Activated CD4-positive, alpha-beta T cell treated with anti-CD3 and anti-CD28 coated beads, Interleukin-2, amount 10 ng/mL, durations not matched to agents 7 days and 5 days (primary cell): ENCODE measurements at regions not wholly inside any gene's neighbourhood (a gene's known extent, or its start where the extent isn't known, plus 50 kb on each side); places are given as distances from the start of the nearest gene placed in this dataset.

ENCODE experiments used
- CTCF ChIA-PET: fragments of 350-600 bp; sonication (Branson Sonifier 250); formaldehyde crosslinking; loops from one replicate; lab custom pipeline; 2021; ENCODE audit warnings: antibody characterized with exemption; lab: Charles Lee
- POLR2A ChIA-PET: fragments of 350-600 bp; sonication (Branson Sonifier 250); formaldehyde crosslinking; loops from one replicate; lab custom pipeline; 2021; ENCODE audit warnings: antibody characterized with exemption; lab: Charles Lee
- DNase-seq: peaks from one replicate; pipeline ENCODE4 v3.0.0-alpha.2; 2020
- H3K27ac Mint-ChIP-seq: one replicate; pipeline ENCODE4 v1.8.0; 2021; ENCODE audit warnings: mild to moderate bottlenecking, moderate library complexity, mixed read lengths
- H3K27me3 Mint-ChIP-seq: one replicate; pipeline ENCODE4 v1.8.0; 2021; ENCODE audit warnings: mixed read lengths
- H3K36me3 Mint-ChIP-seq: one replicate; pipeline ENCODE4 v1.8.0; 2021; ENCODE audit warnings: low read depth, mixed read lengths
- H3K4me1 Mint-ChIP-seq: one replicate; pipeline ENCODE4 v1.8.0; 2021; ENCODE audit warnings: mixed read lengths
- H3K4me3 Mint-ChIP-seq: one replicate; pipeline ENCODE4 v1.8.0; 2021; ENCODE audit warnings: mild to moderate bottlenecking, moderate library complexity, mixed read lengths
- H3K9me3 Mint-ChIP-seq: one replicate; pipeline ENCODE4 v1.8.0; 2021; ENCODE audit warnings: mixed read lengths

GRCh38 chr20:17836303-17836861, 132.2 kb downstream of the SNX5 start:
- H3K27me3 Mint-ChIP-seq: no peaks in the 10 kb centered on the region
- H3K4me1 Mint-ChIP-seq: peaks cover 3% of the 10 kb centered on the region
- ChIA-PET CTCF (no interaction called here), POLR2A (no interaction called here)
- no peak for DNase-seq
- no peak overlapping the region for H3K4me3 Mint-ChIP-seq
- no peaks in the 10 kb centered on the region for H3K36me3 Mint-ChIP-seq
- H3K9me3 Mint-ChIP-seq: peaks cover 4% of the 10 kb centered on the region
- no peak overlapping the region for H3K27ac Mint-ChIP-seq

GRCh38 chr20:17835934-17836300, 132.7 kb downstream of the SNX5 start:
- Mint-ChIP-seq H3K4me1 (peaks cover 3% of the 10 kb centered on the region), H3K27me3 (no peaks in the 10 kb centered on the region), H3K36me3 (no peaks in the 10 kb centered on the region), H3K4me3 (no peak overlapping the region), H3K9me3 (peaks cover 4% of the 10 kb centered on the region), H3K27ac (no peak overlapping the region)
- ChIA-PET CTCF (no interaction called here), POLR2A (no interaction called here)
- no peak for DNase-seq

- Mint-ChIP-seq H3K4me3 (no peak overlapping the region), H3K27ac (no peak overlapping the region), H3K27me3 (no peaks in the 10 kb centered on the region), H3K36me3 (no peaks in the 10 kb centered on the region), H3K4me1 (peaks cover 3% of the 10 kb centered on the region), H3K9me3 (no peaks in the 10 kb centered on the region)
- ChIA-PET POLR2A (no interaction called here), CTCF (no interaction called here)
- no peak for DNase-seq
Measured at GRCh38 chr20:17835240-17835933, 133.2 kb downstream of the SNX5 start.

DNA sequence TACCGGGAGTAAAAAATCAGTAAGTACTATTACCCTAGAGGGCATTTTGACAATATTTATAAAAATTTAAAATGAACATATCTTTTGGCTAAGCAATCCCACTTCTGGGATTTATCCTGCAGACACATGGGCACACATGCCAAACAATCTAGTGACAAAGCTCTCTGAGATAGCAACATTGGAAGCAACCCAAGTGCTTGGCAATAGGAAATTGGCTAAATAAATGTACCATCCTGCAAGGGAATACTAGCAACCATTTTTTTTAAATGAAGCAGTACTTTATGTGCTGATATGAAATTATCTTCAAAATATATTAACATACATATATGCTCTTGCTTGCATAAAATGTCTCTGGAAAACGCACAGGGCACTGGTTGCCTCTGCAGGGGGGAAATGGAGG, 133.8 kb downstream of the SNX5 start:
- Mint-ChIP-seq H3K4me3 (no peak overlapping the region), H3K36me3 (no peaks in the 10 kb centered on the region), H3K9me3 (no peaks in the 10 kb centered on the region), H3K27ac (no peak overlapping the region), H3K27me3 (no peaks in the 10 kb centered on the region), H3K4me1 (peaks cover 3% of the 10 kb centered on the region)
- ChIA-PET CTCF (no interaction called here), POLR2A (no interaction called here)
- DNase-seq: no peak

DNA sequence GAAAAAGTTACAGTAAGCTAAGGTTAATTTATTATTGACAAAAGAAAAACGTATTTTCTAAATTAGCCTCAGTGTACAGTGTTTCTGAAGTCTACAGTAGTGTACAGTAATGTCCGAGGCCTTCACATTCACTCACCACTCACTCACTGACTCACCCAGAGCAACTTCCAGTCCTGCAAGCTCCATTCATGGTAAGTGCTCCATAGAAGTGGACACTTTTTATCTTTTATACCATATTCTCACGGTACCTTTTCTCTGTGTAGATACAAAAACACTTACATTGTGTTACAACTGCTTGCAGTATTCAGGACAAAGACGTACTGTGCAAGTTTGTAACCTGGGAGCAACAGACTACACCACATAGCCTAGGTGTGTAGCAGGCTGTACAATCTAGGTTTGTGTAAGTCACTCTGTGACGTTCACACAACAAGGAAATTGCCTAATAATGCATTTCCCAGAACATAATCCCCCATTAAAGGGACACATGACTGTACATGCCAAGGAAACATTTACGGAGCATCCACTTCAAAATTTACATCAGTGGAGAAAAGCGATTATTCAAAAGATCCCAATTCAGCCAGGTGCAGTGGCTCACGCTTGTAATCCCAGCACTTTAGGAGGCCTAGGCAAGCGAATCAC, 133.4 kb downstream of the BANF2 start:
- H3K27ac Mint-ChIP-seq: no peak overlapping the region
- POLR2A ChIA-PET: no interaction called here
- no peak overlapping the region for H3K4me3 Mint-ChIP-seq
- H3K36me3 Mint-ChIP-seq: no peaks in the 10 kb centered on the region
- CTCF ChIA-PET: interaction anchor here (0.6 kb wide), 1 partner anchor 315 kb away, joined by 3 read pairs; no protein-coding TSS in a partner anchor
- H3K9me3 Mint-ChIP-seq: no peaks in the 10 kb centered on the region
- no peak for DNase-seq
- H3K4me1 Mint-ChIP-seq: no peaks in the 10 kb centered on the region
- H3K27me3 Mint-ChIP-seq: no peaks in the 10 kb centered on the region

DNA sequence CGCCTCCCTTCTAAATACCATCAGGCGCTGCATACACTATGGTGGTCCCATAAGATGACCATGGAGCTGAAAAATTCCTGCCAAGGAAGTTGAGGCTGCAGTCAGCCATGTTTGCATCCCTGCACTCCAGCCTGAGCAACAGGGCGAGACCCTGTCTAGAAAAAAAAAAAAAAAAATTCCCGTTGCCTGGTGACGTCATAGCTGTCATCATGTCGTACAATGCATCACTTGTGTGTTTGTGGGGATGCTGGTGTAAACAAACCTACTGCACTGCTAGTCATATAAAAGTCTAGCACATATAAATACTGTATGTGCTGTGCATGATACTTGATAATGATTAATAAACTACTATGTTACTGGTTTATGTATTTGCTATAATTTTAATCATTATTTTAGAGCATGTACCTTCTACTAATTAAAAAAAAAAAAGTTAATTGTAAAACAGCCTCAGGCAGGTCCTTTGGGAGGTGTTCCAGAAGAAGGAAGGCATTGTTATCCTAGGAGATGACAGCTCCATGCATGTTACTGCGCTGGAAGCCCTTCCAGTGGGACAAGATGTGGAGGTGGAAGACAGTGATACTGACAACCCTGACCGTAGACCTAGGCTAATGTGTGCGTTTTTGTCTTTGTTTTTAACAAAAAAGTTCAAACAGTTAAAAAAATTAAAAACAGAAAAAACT, 132.6 kb downstream of the BANF2 start:
- H3K36me3 Mint-ChIP-seq: no peaks in the 10 kb centered on the region
- ChIA-PET CTCF (interaction anchor here (0.6 kb wide), 1 partner anchor 314 kb away, joined by 3 read pairs; no protein-coding TSS in a partner anchor), POLR2A (no interaction called here)
- H3K4me1 Mint-ChIP-seq: no peaks in the 10 kb centered on the region
- no peaks in the 10 kb centered on the region for H3K27me3 Mint-ChIP-seq
- H3K4me3 Mint-ChIP-seq: no peak overlapping the region
- no peak overlapping the region for H3K27ac Mint-ChIP-seq
- DNase-seq: no peak
- no peaks in the 10 kb centered on the region for H3K9me3 Mint-ChIP-seq

DNA sequence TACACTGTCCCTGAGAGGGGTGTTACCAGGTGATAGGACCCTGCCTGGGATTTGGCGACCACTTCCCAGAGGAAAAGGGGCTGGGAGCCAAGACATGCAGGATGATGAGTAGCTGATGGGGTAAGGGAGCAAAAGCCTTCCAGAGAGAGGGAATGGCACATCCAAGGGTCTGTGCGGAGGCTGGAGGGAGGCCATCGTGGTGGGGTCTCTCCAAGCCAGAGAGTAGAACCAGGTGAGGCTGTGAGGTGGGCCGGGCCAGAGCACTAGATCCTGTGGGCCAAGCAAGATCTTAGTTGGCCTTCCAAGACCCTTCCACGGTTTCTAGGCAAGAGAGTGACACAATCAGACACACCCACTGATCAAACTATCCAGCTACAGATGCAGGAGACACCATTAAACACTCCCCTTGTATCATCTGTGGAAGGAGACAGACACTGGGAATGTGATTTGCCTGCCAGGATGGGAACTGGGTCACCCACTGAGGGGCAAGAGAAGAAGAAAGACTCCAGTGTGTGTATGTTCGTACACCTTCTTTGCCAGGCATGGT, 128.9 kb downstream of the BANF2 start:
- H3K4me1 Mint-ChIP-seq: peaks cover 7% of the 10 kb centered on the region

DNA sequence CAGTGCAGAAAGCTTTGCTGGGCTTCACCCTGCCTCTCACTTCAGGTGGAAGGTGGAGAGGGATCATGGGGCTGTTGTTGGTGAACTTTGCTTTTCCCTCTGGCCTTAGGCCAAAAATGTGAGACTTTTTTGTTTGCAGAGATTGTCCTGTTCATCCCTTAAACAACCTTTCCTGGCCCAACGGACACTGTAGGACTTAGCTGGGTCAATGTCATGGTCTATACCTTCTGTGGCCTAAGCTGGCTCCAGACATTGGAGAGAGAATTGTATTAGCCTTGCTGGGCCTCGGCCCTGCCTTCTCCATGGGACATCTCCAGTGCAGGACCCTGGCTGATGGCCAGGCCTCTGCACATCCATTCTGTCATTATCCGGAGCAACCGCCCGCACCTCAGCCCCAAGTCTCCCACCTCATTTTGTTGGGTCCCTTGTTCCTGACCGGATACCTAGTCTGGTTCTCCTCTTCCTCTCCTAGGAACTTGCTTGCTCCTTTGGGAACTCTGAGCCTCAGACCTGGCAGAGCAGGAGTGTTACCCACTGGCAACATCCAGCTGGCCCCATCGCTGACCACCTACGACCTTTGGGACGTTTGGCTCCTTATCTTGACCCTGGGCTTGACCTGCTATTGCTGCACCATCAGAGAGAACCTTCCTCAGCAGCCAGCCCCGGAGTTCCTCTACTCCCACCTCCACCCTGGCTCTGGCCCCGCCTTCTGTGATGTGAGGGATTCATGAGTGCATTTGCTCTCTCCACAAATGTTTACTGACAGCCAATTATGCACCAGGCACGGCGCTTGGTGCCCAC, 128.2 kb downstream of the BANF2 start:
- Mint-ChIP-seq H3K27ac (no peak overlapping the region), H3K27me3 (no peaks in the 10 kb centered on the region), H3K36me3 (no peaks in the 10 kb centered on the region), H3K4me3 (no peak overlapping the region), H3K4me1 (peaks cover 7% of the 10 kb centered on the region), H3K9me3 (no peaks in the 10 kb centered on the region)
- POLR2A ChIA-PET: no interaction called here
- no peak for DNase-seq
- CTCF ChIA-PET: interaction anchor here (0.6 kb wide), 2 partner anchors 146 to 222 kb away, joined by 3 to 4 read pairs; partner anchors contain the start of gene RRBP1

More for the DNA sequence above, 128.9 kb downstream of the BANF2 start:
- Mint-ChIP-seq H3K27ac (no peak overlapping the region), H3K27me3 (no peaks in the 10 kb centered on the region), H3K4me3 (no peak overlapping the region), H3K9me3 (no peaks in the 10 kb centered on the region), H3K36me3 (no peaks in the 10 kb centered on the region)
- ChIA-PET POLR2A (no interaction called here), CTCF (interaction anchor here (0.6 kb wide), 1 partner anchor 223 kb away, joined by 3 read pairs; no protein-coding TSS in a partner anchor)
- DNase-seq: no peak

DNA sequence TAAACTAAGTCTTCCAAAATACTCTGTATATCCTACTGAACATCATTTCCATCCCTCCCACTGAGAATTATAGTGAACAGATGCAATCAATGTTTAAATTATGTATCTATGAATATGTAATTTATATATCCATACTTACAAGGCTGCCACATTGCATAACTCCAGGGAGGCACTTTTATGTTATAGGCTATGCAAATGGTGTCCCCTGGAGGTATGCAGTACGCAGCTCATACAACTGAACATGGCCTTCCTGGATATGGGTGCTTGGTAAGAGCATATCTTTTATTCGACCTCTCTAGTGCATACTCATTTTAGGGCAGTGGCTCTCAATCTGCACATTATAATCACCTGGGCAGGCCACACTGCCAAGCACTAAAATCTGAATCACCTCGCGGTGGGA, 127.3 kb downstream of the BANF2 start:
- POLR2A ChIA-PET: no interaction called here
- no peak overlapping the region for H3K27ac Mint-ChIP-seq
- H3K9me3 Mint-ChIP-seq: no peaks in the 10 kb centered on the region
- CTCF ChIA-PET: interaction anchor here (0.6 kb wide), 1 partner anchor 145 kb away, joined by 4 read pairs; the partner anchor contains the start of gene RRBP1
- peaks cover 7% of the 10 kb centered on the region for H3K4me1 Mint-ChIP-seq
- no peaks in the 10 kb centered on the region for H3K27me3 Mint-ChIP-seq
- no peak for DNase-seq
- H3K4me3 Mint-ChIP-seq: no peak overlapping the region
- no peaks in the 10 kb centered on the region for H3K36me3 Mint-ChIP-seq

DNA sequence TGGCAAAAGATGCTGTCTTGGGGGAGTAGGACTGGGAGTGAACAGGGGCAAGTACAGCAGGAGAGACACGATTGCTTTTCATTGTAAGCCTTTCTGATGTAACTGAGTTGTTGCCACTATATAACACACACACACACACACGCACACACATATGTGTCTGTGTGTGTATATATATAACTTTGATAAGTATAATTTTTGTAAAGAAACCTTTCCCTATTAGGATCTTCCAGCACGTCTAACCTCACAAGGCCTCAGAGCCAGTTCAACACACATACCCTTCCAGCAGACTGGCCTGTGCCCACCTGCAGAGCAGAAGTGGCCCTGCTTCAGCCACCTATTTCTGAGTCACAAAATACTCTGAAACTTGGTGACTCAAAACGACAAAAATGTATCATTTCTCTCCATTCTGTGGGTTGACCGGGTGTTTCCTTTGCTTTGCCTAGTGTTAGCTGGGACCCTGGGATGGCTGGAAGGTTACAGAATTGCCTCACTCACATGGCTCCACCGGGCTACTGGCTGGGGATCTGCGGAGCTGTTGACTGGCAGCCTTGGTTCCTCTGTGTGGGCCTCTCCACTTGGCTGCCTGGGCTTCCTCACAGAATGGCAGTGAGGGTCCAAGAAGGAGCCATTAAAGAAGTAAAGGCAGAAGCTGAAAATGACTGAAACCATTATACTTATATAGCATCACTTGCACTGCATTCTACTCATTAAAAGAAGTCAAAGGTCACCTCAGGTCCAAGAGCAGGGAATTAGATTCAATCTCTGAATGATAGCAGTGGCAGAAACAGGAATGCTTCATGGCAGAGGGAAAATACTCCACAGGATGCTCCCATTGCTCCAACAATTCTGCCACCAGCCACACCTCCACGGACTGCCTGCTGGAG, 126.4 kb downstream of the BANF2 start:
- Mint-ChIP-seq H3K36me3 (no peaks in the 10 kb centered on the region), H3K4me3 (no peak overlapping the region), H3K27me3 (no peaks in the 10 kb centered on the region), H3K27ac (no peak overlapping the region), H3K9me3 (no peaks in the 10 kb centered on the region), H3K4me1 (peaks cover 7% of the 10 kb centered on the region)
- POLR2A ChIA-PET: no interaction called here
- DNase-seq: no peak
- CTCF ChIA-PET: interaction anchor here (0.7 to 1.5 kb wide), 3 partner anchors 10 to 30 kb away, joined by 3 read pairs; no protein-coding TSS in a partner anchor

DNA sequence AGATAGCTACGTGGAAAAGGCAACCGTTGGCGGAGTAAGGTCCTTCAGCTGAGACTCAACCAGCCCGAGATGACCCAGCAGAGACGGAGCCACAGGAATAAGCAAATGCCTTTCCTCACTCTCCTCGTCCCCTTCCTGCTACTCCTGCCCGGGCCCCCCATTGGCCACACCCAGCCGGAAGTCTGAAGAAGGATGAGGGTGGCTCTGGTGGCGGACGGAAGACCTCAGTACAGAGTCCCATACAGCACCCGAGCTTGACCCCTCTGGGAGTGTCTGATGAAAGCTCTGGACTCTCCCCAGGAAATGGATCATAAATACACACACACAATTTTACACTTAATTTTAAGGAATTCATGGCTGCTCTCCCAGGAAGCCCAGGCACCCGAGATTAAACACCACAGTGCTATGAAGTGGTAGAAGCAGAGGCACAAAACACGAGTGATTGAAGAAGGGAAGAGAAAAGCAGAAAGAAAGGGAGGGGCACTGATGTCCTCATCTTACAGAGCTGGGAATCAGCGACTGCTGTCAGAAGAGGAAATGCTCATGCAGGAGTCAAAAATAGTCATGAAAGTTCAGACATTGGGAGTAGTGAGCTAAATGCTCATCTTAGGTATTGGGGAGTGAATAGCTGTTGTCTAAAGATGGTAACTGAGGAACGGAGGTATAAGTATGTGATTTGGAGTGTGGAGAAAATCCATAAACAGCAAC, 125.6 kb downstream of the BANF2 start:
- Mint-ChIP-seq H3K9me3 (no peaks in the 10 kb centered on the region), H3K4me3 (no peak overlapping the region), H3K27me3 (no peaks in the 10 kb centered on the region), H3K36me3 (no peaks in the 10 kb centered on the region), H3K4me1 (peaks cover 7% of the 10 kb centered on the region), H3K27ac (peak overlapping the region; percentile 37)
- DNase-seq: no peak
- ChIA-PET POLR2A (no interaction called here), CTCF (interaction anchor here (0.7 to 1.5 kb wide), 4 partner anchors 9 to 31 kb away, joined by 3 read pairs; no protein-coding TSS in a partner anchor)
